GM23338 (cell line): ENCODE measurements at regions not wholly inside any gene's neighbourhood (a gene's known extent, or its start where the extent isn't known, plus 50 kb on each side); places are given as distances from the start of the nearest gene placed in this dataset.

ENCODE experiments used
- ATAC-seq: fragments of 200-7000 bp; cut with Tn5 transposase; 3 replicates; pipeline ENCODE4 v1.9.1; 2020
- DNase-seq: peaks from one replicate; pipeline ENCODE4 v3.0.0-alpha.2; 2015; ENCODE audit warnings: low spot score
- H2AFZ ChIP-seq: fragments of 200-600 bp; sonication (generic); 2 replicates; pipeline ENCODE4 v1.8.0; 2016; ENCODE audit warnings: antibody characterized with exemption, mild to moderate bottlenecking, moderate library complexity
- H3F3A ChIP-seq: fragments of 200-600 bp; sonication (generic); replicated peaks from 2 replicates; pipeline ENCODE4 v1.8.0; 2017; ENCODE audit warnings: antibody characterized with exemption, mixed run types, low read depth
- H3K27ac ChIP-seq: fragments of 200-600 bp; sonication (generic); 2 replicates; pipeline ENCODE4 v1.6.1; 2016; ENCODE audit warnings: low read depth
- H3K27me3 ChIP-seq: fragments of 200-600 bp; sonication (generic); 2 replicates; pipeline ENCODE4 v1.8.0; 2016; ENCODE audit warnings: mild to moderate bottlenecking, mixed run types, moderate library complexity; ENCODE audit not compliant: insufficient read depth
- H3K36me3 ChIP-seq: fragments of 200-600 bp; sonication (generic); 2 replicates; pipeline ENCODE4 v1.8.0; 2016; ENCODE audit warnings: mild to moderate bottlenecking; ENCODE audit not compliant: insufficient read depth
- H3K4me1 ChIP-seq: fragments of 200-600 bp; sonication (generic); 2 replicates; pipeline ENCODE4 v1.8.0; 2016; ENCODE audit warnings: mild to moderate bottlenecking, moderate library complexity; ENCODE audit not compliant: insufficient read depth
- H3K4me2 ChIP-seq: fragments of 200-600 bp; sonication (generic); 2 replicates; pipeline ENCODE4 v1.7.1; 2017; ENCODE audit warnings: mixed run types
- H3K4me3 ChIP-seq: fragments of 200-600 bp; sonication (generic); 2 replicates; pipeline ENCODE4 v1.6.1; 2016; ENCODE audit warnings: mixed run types
- H3K79me2 ChIP-seq: fragments of 200-600 bp; sonication (generic); replicated peaks from 2 replicates; pipeline ENCODE4 v1.8.0; 2017; ENCODE audit warnings: mild to moderate bottlenecking; ENCODE audit not compliant: insufficient read depth
- H3K9me2 ChIP-seq: fragments of 200-600 bp; sonication (generic); 2 replicates; pipeline ENCODE4 v1.8.0; 2017; ENCODE audit not compliant: insufficient read depth
- H4K20me1 ChIP-seq: fragments of 200-600 bp; sonication (generic); replicated peaks from 2 replicates; pipeline ENCODE4 v1.8.0; 2017; ENCODE audit warnings: mild to moderate bottlenecking; ENCODE audit not compliant: insufficient read depth
- H3K27ac Mint-ChIP-seq: 2 replicates; pipeline ENCODE4 v1.8.0; 2020; ENCODE audit warnings: inconsistent platforms, mild to moderate bottlenecking, moderate library complexity, mixed read lengths
- H3K27me3 Mint-ChIP-seq: 3 replicates; pipeline ENCODE4 v1.8.0; 2022; ENCODE audit warnings: low read depth, mild to moderate bottlenecking, moderate library complexity, mixed read lengths, inconsistent platforms; ENCODE audit not compliant: insufficient read depth, poor library complexity
- H3K36me3 Mint-ChIP-seq: 3 replicates; pipeline ENCODE4 v1.8.0; 2021; ENCODE audit warnings: low read depth, mild to moderate bottlenecking, inconsistent platforms, moderate library complexity, mixed read lengths
- H3K4me1 Mint-ChIP-seq: 3 replicates; pipeline ENCODE4 v1.8.0; 2020; ENCODE audit warnings: mild to moderate bottlenecking, inconsistent platforms, mixed read lengths
- H3K4me3 Mint-ChIP-seq: 3 replicates; pipeline ENCODE4 v1.8.0; 2021; ENCODE audit warnings: moderate library complexity, mild to moderate bottlenecking, inconsistent platforms, mixed read lengths
- H3K9me3 Mint-ChIP-seq: 3 replicates; pipeline ENCODE4 v1.8.0; 2020; ENCODE audit warnings: moderate library complexity, mild to moderate bottlenecking, inconsistent platforms, mixed read lengths
- CREB1 ChIP-seq: fragments of 250-450 bp; sonication (Bioruptor Pico); IDR thresholded peaks from 2 replicates; pipeline ENCODE4 v1.5.0; 2020; ENCODE audit warnings: low read depth, mild to moderate bottlenecking, moderate library complexity
- EZH2 ChIP-seq: fragments of 200-600 bp; sonication (generic); IDR thresholded peaks from one replicate; pipeline ENCODE4 v1.8.0; 2017; ENCODE audit warnings: antibody characterized with exemption, mild to moderate bottlenecking, low read depth; ENCODE audit not compliant: unreplicated experiment
- EZH2phosphoT487 ChIP-seq: fragments of 200-600 bp; sonication (generic); IDR thresholded peaks from one replicate; pipeline ENCODE4 v1.8.1; 2018; ENCODE audit warnings: antibody characterized with exemption; ENCODE audit not compliant: unreplicated experiment
- JUNB ChIP-seq: IDR thresholded peaks from one replicate; pipeline ENCODE4 v1.6.1; 2016; ENCODE audit warnings: antibody characterized with exemption; ENCODE audit not compliant: unreplicated experiment
- NANOG ChIP-seq: IDR thresholded peaks from 2 replicates; pipeline ENCODE4 v1.6.1; 2016; ENCODE audit warnings: antibody characterized with exemption, borderline replicate concordance
- POLR2AphosphoS5 ChIP-seq: IDR thresholded peaks from 2 replicates; pipeline ENCODE4 v1.6.1; 2016; ENCODE audit warnings: antibody characterized with exemption, low read depth
- STAT1 ChIP-seq: IDR thresholded peaks from one replicate; pipeline ENCODE4 v1.6.1; 2016; ENCODE audit warnings: antibody characterized with exemption; ENCODE audit not compliant: unreplicated experiment
- ZNF114 ChIP-seq: fragments of 250-450 bp; sonication (Bioruptor Pico); IDR thresholded peaks from 2 replicates; pipeline ENCODE4 v1.5.0; 2020; ENCODE audit warnings: mild to moderate bottlenecking, moderate library complexity
- ZNF331 ChIP-seq: fragments of 250-450 bp; sonication (Bioruptor Pico); IDR thresholded peaks from 2 replicates; pipeline ENCODE4 v1.5.0; 2020; ENCODE audit warnings: low read depth, mild to moderate bottlenecking, moderate library complexity
- TF ChIP-seq, protein P1 (sequence below): fragments of 250-450 bp; sonication (Bioruptor Pico); IDR thresholded peaks from 2 replicates; pipeline ENCODE4 v1.5.0; 2020; ENCODE audit warnings: mild to moderate bottlenecking, moderate library complexity
- TF ChIP-seq, protein P2 (sequence below): IDR thresholded peaks from 2 replicates; pipeline ENCODE4 v1.6.1; 2016; ENCODE audit warnings: antibody characterized with exemption
- TF ChIP-seq, protein P3 (sequence below), 2 experiments: fragments of 200-600 bp in 1 of 2; sonication (generic) in 1 of 2; conservative IDR thresholded peaks; 2 replicates each; pipeline versions ENCODE4 v1.5.1 to v1.6.1; 2016 to 2017; ENCODE audit warnings: antibody characterized with exemption in 2 of 2, low read depth in 2 of 2, mild to moderate bottlenecking in 2 of 2, moderate library complexity in 1 of 2
- TF ChIP-seq, protein P4 (sequence below): IDR thresholded peaks from one replicate; pipeline ENCODE4 v1.6.1; 2018; ENCODE audit warnings: antibody characterized with exemption; ENCODE audit not compliant: unreplicated experiment

DNA sequence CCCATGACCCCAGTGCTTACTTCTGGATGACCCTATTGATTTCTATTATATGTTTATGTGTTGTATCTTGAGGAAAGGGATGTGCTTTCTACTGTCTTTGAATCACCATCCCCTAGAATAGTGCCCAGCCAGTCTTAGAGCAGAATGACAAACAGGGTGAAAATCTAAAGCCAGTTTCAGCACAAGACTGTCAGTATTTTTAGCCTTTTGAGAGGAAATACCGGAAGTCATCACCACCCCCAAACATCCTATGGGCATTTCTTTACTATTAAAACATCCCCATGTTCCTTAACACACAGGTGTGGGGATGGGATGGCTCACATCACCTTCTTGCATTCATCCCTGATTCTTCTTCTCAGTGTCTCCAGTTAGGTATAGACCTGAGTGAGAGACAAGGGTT lies 52.1 kb upstream of the UBE2L5 start:
- Mint-ChIP-seq H3K36me3 (no peaks in the 10 kb centered on the region), H3K9me3 (no peaks in the 10 kb centered on the region; the same call in 2 of the 3 replicates), H3K27me3 (peaks cover 2% of the 10 kb centered on the region), H3K4me3 (no peak overlapping the region), H3K4me1 (peaks cover 10% of the 10 kb centered on the region), H3K27ac (no peak overlapping the region)
- Histone ChIP-seq H3K4me1 (no peaks in the 10 kb centered on the region; the same call in 1 of the 2 replicates), H3K4me3 (no peak overlapping the region), H3F3A (no peaks in the 10 kb centered on the region), H3K9me2 (no peaks in the 10 kb centered on the region), H4K20me1 (no peaks in the 10 kb centered on the region), H3K36me3 (no peaks in the 10 kb centered on the region), H3K4me2 (no peak overlapping the region), H3K79me2 (no peaks in the 10 kb centered on the region), H3K27me3 (no peaks in the 10 kb centered on the region), H2AFZ (no peak overlapping the region), H3K27ac (no peak overlapping the region)
- DNase-seq (no peak), ATAC-seq (no peak)
- TF ChIP-seq EZH2 (no peak), POLR2AphosphoS5 (no peak), JUNB (no peak), ZNF331 (CRISPR knock-in tag) (no peak), NANOG (no peak), STAT1 (no peak), ZNF114 (CRISPR knock-in tag) (no peak), CREB1 (CRISPR knock-in tag) (no peak), EZH2phosphoT487 (no peak)
- TF ChIP-seq, protein P1, sequence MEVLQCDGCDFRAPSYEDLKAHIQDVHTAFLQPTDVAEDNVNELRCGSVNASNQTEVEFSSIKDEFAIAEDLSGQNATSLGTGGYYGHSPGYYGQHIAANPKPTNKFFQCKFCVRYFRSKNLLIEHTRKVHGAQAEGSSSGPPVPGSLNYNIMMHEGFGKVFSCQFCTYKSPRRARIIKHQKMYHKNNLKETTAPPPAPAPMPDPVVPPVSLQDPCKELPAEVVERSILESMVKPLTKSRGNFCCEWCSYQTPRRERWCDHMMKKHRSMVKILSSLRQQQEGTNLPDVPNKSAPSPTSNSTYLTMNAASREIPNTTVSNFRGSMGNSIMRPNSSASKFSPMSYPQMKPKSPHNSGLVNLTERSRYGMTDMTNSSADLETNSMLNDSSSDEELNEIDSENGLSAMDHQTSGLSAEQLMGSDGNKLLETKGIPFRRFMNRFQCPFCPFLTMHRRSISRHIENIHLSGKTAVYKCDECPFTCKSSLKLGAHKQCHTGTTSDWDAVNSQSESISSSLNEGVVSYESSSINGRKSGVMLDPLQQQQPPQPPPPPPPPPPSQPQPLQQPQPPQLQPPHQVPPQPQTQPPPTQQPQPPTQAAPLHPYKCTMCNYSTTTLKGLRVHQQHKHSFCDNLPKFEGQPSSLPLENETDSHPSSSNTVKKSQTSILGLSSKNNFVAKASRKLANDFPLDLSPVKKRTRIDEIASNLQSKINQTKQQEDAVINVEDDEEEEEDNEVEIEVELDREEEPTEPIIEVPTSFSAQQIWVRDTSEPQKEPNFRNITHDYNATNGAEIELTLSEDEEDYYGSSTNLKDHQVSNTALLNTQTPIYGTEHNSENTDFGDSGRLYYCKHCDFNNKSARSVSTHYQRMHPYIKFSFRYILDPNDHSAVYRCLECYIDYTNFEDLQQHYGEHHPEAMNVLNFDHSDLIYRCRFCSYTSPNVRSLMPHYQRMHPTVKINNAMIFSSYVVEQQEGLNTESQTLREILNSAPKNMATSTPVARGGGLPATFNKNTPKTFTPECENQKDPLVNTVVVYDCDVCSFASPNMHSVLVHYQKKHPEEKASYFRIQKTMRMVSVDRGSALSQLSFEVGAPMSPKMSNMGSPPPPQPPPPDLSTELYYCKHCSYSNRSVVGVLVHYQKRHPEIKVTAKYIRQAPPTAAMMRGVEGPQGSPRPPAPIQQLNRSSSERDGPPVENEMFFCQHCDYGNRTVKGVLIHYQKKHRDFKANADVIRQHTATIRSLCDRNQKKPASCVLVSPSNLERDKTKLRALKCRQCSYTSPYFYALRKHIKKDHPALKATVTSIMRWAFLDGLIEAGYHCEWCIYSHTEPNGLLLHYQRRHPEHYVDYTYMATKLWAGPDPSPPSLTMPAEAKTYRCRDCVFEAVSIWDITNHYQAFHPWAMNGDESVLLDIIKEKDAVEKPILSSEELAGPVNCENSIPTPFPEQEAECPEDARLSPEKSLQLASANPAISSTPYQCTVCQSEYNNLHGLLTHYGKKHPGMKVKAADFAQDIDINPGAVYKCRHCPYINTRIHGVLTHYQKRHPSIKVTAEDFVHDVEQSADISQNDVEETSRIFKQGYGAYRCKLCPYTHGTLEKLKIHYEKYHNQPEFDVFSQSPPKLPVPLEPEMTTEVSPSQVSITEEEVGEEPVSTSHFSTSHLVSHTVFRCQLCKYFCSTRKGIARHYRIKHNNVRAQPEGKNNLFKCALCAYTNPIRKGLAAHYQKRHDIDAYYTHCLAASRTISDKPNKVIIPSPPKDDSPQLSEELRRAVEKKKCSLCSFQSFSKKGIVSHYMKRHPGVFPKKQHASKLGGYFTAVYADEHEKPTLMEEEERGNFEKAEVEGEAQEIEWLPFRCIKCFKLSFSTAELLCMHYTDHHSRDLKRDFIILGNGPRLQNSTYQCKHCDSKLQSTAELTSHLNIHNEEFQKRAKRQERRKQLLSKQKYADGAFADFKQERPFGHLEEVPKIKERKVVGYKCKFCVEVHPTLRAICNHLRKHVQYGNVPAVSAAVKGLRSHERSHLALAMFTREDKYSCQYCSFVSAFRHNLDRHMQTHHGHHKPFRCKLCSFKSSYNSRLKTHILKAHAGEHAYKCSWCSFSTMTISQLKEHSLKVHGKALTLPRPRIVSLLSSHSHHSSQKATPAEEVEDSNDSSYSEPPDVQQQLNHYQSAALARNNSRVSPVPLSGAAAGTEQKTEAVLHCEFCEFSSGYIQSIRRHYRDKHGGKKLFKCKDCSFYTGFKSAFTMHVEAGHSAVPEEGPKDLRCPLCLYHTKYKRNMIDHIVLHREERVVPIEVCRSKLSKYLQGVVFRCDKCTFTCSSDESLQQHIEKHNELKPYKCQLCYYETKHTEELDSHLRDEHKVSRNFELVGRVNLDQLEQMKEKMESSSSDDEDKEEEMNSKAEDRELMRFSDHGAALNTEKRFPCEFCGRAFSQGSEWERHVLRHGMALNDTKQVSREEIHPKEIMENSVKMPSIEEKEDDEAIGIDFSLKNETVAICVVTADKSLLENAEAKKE (CRISPR knock-in tag), result no peak
- TF ChIP-seq, protein P2, sequence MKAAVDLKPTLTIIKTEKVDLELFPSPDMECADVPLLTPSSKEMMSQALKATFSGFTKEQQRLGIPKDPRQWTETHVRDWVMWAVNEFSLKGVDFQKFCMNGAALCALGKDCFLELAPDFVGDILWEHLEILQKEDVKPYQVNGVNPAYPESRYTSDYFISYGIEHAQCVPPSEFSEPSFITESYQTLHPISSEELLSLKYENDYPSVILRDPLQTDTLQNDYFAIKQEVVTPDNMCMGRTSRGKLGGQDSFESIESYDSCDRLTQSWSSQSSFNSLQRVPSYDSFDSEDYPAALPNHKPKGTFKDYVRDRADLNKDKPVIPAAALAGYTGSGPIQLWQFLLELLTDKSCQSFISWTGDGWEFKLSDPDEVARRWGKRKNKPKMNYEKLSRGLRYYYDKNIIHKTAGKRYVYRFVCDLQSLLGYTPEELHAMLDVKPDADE, result no peak
- TF ChIP-seq, protein P3, sequence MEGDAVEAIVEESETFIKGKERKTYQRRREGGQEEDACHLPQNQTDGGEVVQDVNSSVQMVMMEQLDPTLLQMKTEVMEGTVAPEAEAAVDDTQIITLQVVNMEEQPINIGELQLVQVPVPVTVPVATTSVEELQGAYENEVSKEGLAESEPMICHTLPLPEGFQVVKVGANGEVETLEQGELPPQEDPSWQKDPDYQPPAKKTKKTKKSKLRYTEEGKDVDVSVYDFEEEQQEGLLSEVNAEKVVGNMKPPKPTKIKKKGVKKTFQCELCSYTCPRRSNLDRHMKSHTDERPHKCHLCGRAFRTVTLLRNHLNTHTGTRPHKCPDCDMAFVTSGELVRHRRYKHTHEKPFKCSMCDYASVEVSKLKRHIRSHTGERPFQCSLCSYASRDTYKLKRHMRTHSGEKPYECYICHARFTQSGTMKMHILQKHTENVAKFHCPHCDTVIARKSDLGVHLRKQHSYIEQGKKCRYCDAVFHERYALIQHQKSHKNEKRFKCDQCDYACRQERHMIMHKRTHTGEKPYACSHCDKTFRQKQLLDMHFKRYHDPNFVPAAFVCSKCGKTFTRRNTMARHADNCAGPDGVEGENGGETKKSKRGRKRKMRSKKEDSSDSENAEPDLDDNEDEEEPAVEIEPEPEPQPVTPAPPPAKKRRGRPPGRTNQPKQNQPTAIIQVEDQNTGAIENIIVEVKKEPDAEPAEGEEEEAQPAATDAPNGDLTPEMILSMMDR (conservative IDR thresholded peaks at IDR 0.05; ENCODE audit: low read depth in 2 of 2), result no peak
- TF ChIP-seq, protein P4, sequence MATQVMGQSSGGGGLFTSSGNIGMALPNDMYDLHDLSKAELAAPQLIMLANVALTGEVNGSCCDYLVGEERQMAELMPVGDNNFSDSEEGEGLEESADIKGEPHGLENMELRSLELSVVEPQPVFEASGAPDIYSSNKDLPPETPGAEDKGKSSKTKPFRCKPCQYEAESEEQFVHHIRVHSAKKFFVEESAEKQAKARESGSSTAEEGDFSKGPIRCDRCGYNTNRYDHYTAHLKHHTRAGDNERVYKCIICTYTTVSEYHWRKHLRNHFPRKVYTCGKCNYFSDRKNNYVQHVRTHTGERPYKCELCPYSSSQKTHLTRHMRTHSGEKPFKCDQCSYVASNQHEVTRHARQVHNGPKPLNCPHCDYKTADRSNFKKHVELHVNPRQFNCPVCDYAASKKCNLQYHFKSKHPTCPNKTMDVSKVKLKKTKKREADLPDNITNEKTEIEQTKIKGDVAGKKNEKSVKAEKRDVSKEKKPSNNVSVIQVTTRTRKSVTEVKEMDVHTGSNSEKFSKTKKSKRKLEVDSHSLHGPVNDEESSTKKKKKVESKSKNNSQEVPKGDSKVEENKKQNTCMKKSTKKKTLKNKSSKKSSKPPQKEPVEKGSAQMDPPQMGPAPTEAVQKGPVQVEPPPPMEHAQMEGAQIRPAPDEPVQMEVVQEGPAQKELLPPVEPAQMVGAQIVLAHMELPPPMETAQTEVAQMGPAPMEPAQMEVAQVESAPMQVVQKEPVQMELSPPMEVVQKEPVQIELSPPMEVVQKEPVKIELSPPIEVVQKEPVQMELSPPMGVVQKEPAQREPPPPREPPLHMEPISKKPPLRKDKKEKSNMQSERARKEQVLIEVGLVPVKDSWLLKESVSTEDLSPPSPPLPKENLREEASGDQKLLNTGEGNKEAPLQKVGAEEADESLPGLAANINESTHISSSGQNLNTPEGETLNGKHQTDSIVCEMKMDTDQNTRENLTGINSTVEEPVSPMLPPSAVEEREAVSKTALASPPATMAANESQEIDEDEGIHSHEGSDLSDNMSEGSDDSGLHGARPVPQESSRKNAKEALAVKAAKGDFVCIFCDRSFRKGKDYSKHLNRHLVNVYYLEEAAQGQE, result no peak
